Left lobe of liver (tissue), 2 donors: ENCODE measurements at regions not wholly inside any gene's neighbourhood (a gene's known extent, or its start where the extent isn't known, plus 50 kb on each side); places are given as distances from the start of the nearest gene placed in this dataset.
A peak's percentile ranks its signal among the peaks of the same experiment; 100 is the strongest.
"Not testable (repeated sequence)": the region's sequence is repeated elsewhere in the genome, so short reads cannot be mapped to it uniquely, and the experiment has no call there.

Experiments used
- ATAC-seq: fragments of 200-7000 bp; cut with Tn5 transposase; one replicate; pipeline ENCODE4 v1.9.1; 2020; ENCODE audit warnings: mild to moderate bottlenecking, moderate library complexity
- DNase-seq: peaks from one replicate; pipeline ENCODE4 v3.0.0-alpha.2; 2020; ENCODE audit warnings: low spot score
- donor health status: DM: no; HTN: no; CAD: no; lungs with moderate emphysema.
- donor health status: DM: no; HTN: yes; CAD: no.

DNA sequence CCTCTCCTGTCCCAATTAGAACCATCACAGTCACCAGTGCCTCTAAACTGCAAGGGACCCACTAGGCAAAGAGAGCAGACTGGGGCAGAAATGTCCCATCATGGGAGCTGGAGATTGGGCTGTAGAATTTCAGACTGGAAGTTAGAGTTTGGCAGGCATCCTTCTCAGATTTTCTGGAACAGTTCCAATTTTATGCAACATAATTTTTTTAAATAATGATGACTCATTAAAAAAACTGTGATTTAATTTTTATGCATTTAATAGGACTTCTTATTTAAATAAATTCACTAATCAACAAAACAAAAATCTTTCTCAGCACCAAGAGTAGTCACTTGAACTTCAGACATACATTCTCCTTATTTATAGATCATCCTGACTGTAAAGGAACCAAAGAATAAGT is 84.6 kb upstream of the SLC7A14 start:
- ATAC-seq, result no peak
- no peak for DNase-seq

DNA sequence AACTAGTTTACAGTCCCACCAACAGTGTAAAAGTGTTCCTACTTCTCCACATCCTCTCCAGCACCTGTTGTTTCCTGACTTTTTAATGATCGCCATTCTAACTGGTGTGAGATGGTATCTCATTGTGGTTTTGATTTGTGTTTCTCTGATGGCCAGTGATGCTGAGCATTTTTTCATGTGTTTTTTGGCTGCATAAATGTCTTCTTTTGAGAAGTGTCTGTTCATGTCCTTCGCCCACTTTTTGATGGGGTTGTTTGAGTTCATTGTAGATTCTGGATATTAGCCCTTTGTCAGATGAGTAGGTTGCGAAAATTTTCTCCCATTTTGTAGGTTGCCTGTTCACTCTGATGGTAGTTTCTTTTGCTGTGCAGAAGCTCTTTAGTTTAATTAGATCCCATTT is 77.1 kb upstream of the SLC7A14 start:
- not testable (repeated sequence) for ATAC-seq, DNase-seq

DNA sequence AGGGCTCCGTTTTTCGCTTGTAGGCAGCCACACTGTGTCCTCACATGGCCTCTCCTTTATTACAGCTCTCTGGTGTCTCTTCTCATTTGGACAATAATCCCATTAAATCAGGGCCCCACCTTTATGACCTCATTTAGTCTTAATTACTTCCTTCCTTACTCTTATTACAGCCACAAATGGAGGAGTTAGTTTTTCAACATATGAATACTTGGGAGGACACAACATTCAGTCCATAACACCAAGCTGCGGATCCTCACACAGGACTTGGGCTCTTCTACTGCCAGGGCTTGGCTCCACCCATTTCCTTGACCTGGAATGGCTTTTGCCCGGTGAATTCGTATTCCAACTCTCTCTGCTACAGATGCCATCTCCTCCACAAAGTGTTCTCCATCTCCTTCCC is 74.3 kb upstream of the SLC7A14 start:
- DNase-seq (no peak), ATAC-seq (no peak)

DNA sequence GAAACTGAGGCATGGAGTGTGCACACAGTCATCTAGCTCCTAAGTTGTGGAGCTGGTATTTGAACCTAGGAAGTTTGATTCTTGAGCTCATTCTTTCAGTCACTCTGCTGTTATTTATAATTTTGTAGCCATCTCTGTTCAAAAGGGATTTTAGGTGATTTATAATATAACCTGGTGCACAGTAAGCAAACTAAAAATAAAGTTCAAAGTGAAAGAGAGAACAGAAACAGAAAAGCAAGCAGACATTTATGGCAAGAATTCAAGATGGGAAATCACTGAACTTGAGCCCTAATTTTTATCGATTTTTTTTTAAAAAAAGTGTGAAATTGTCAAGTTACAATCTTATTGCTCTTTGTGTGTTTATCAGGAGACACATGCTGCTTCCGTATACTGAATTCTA is 71.4 kb upstream of the SLC7A14 start:
- ATAC-seq (no peak), DNase-seq (no peak)

DNA sequence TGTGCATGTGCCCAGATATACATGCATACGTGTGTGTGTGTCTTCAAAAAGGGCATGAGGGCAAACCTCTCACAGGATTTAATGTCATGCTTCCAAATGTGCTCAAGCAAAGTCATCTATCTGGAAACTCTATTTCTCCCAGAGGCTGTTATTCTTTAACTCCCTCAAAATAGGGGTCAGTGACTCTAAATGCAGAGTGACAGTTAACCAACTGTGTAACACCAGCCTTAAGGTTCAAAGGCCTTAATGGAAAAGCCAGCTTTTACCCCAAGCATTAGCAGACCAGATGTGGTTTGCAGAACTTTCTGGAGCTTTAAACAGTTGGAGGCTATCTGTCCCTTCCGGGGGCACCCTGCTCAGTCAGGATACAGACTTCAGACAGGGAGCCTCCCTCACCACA is 70.4 kb upstream of the SLC7A14 start:
- ATAC-seq, result peak; percentile 87
- DNase-seq, result no peak

DNA sequence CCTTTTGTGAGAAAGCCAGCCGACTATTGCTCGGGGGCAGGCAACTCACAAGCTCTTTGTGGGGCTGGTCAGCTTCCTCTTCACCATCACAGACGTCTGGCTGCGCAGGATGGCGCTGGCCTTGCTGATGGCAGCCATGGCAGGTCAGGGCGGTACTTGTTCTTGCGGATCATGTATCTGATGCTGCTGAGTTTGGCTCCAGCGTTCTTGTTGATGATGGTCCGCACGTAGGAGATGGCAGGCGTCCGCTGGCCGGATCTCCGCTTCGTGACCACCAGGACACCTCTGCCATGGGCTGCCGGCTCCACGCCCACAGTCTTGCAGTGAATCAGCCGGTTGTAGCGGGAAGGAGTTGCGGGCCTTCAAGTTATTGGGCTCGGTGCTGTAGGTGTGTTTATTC is 67.9 kb upstream of the SLC7A14 start:
- DNase-seq, result no peak
- ATAC-seq, result no peak

DNA sequence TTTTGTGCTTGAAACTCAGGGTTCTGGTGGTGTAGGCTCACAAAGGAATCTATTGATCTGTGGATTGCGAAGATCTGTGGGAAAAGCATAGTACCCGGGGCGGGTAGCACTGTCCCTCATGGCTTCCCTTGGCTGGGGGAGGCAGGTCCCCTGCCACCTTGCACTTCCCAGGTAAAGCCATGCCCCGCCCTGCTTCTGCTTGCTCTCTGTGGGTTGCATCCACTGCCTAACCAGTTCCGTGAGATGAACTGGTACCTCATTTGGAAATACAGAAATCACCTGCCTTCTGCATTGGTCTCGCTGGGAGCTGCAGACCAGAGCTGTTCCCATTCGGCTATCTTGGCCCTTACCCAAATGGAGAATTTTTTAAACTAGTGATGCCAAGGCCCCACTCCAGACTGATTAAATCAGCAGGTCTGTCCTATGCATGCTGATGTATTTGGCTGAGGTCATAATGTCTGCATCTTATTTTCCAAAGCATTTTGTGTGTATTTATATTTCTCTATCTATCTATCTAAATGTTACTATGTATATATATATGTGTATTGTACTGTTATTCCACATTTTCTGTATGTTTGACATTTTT is 65.5 kb upstream of the SLC7A14 start:
- DNase-seq (no peak), ATAC-seq (no peak)

DNA sequence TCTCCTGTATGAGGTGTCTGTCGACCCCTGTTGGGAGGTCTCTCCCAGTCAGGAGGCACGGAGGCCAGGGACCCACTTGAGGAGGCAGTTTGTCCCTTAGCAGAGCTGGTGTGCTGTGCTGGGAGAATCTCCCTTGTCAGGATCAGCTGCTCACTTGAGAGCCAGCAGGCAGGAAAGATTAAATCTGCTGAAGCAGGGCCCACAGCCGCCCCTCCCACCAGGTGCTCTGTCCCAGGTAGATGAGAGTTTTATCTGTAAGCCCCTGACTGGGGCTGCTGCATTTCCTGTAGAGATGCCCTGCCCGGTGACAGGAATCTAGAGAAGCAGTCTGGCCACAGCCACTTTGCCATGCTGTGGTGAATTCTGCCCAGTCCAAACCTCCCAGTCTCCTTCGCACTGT is 64.7 kb upstream of the SLC7A14 start:
- not testable (repeated sequence) for DNase-seq, ATAC-seq

DNA sequence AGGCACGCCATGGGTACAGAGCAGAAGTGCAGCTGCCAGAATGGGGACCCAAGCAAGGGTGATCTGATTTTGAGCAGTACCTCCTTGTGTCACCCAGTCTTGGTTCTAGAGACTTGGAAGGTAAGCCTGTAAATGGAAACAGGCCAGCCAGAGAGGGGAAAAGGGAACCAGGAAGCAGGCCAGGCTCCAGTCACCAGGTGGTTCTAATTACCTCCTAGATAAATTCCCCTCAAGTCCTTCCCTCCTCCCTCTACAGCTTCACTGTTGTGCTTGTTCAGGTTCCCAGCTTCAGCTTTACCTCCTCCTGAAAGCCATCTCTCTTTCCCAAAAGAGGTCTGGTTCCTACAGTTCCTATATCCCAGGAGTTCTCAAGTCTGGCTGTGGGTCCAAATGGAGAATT is 58.8 kb upstream of the SLC7A14 start:
- DNase-seq (no peak), ATAC-seq (no peak)

DNA sequence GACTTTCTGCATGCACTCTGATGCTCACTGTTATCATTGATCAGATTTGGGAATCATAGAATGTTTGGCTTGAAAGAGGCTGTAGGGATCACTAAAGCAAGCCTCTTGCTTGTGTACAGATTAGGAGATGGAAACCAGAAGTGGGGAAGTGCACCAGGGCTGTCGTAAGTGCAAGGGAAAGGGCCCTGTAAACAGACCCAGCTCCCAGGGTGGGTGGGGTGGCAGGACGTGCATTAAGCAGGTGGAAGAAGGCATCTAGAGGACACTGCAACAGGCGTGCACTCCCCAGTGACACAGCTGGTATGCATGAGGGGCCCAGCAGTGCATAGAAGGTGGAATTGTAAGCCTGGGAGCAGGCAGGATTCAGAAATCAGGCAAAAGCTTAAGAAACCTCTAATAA is 58.0 kb upstream of the SLC7A14 start:
- DNase-seq (no peak), ATAC-seq (no peak)

DNA sequence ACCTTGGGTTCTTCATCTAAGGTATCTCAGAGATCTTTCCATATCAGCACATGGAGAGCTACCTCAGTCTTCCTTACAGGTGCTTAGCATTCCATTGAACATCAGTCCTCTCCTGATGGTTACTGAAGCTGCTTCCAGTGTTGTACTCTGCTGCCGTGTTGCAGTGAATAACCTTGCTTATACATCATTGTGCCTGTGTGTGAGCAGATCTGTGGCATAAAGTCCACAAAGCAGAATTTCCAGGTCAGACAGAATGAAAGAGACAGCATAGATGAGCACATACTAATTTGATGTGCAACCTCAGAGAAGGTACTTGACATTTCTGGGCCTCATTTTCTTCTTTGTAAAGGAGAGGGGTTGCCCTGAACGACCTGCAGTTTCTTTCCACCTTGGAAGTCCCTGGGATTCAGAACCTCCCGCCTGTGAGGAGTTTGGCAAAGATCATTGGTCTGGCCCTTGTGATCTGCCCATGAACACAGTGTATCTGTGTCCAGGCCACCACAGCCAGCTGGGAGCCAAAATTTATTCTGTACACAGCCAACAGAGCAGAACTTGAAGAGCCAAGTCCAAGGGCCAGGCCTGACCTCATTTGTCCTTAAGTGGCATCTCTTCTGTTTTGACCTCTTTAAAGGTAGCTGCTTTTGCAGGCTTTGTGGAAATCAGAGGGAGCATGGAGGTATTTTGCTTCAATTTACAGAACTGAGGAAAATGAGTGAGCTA is 57.2 kb upstream of the SLC7A14 start:
- ATAC-seq (peak; percentile 98), DNase-seq (peak; percentile 88)

DNA sequence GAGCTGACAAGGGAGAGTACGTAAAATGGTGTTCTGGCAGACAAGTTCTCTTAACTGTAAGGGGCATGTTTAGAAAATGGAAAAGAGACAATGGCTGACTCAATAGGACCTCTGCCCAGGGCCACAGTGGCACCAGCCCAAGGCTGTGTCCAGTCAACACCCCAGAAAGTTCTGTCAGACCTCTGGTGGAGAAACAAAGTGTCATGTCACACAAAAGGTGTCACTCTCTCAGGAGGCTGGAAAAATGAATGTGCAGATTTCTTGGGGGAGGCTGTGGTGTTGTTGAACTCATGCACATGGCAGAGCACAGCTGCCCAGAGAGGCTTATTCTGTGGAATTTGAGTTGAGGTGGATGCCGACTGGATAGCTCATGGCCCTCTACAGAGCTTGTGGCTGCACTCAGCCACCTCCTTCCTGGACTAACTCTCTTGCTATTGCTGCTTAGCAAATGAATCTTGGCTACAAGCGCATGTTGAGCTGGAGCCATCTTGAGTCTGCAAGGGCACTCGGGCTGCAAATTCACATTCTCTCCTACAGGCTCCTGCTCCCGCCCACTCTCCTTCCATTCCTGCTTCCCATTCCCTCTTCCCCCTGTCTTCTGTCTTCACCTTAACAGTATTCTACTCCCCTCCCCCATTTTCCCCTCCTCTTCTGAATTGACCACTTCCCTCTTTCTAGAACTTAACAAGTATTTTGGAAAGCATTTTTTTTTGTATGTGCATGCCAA is 55.8 kb upstream of the SLC7A14 start:
- ATAC-seq (no peak), DNase-seq (no peak)

DNA sequence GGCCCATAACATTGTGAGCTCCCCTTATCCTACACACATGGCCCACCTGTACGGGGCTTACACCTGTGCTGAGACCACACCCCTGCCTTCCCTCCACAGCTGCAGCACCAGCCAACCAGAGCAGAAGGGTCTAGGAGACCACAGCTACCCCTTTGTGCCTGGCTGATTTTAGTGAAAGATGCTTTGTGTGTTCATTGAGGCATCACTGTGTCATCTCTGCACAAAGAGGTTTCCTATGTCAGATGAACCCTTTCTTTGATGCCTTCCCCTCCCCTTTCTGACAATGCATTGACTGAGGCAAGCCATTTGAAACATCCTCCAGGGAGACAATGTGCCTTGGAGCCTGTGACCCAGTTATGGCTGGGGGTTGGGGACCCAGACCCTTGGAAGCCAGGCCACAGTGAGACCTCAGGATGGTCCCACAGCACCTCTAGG is 54.9 kb upstream of the SLC7A14 start:
- ATAC-seq (no peak), DNase-seq (no peak)

DNA sequence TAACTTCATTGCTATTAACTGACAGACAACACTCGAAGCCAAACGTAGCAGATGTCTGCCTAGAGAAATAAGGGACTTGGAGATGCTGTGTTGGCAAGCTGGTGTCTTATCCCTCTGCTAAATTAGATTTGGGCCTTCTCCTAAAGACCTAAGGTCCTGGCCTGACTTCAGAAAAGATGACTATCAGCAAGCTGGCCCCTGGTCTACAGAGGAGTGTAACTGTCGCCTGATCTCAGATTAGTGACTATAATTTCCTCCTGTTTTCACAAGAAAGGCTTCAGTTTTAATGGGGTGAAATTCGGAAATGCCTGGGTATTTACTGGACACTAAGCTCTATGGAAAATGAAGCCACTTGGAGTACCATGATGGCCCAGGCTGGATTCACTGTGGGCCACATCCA is 53.1 kb upstream of the SLC7A14 start:
- DNase-seq (no peak), ATAC-seq (no peak)

DNA sequence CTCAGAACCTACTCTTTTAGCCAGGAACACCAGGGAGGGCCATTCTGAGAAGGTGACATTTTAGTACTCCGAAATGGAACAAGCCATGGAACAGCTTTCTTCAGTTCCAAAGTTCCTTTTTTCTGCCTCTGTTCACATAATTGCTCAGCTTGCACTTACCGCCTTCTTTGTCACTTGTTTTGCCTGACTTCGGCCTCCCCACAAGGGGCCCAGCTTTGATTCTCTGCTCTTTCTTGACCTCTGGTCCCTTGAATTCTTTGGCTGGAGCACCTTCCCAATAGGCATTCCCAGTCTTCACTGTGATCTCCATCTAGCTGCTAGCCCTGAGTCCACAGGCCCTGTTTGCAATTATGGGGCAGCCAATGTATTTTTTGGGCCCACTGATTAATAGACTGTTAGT is 51.4 kb upstream of the SLC7A14 start:
- ATAC-seq (no peak), DNase-seq (no peak)

DNA sequence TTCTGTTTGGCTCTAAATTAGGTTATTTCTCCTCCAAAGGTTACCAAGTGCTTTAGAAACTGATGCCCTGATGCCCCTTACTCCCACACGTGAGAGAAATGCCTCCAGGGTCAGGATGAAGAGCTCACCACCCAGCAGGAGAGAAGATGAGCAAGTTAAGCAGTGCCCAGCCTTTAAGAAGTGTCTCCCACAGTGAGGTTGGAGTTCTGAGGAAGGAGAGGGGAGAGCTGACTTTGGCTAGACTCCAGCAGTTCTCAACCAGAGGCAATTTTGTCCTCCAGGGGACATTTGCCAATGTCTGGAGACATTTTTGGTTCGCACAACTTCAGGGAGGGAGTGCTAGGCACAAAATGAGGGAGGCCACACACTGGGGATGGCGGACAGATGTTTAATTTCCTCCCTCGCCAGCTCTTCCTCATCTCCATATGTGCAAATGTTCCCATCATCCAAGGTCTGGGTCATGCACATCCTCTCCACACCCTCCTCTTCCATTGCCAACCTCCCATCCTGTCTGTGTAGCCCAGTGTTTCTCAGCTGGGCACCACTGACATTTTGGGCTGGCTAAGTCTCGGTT is 50.6 kb upstream of the SLC7A14 start:
- DNase-seq (no peak), ATAC-seq (no peak)
